Neuronal stem cell (in vitro differentiated cells): ENCODE measurements at regions not wholly inside any gene's neighbourhood (a gene's known extent, or its start where the extent isn't known, plus 50 kb on each side); places are given as distances from the start of the nearest gene placed in this dataset.

Source experiments
- DNase-seq: peaks from one replicate; pipeline ENCODE4 v3.0.0-alpha.2; 2013; ENCODE audit warnings: low spot score
- H2AFZ ChIP-seq: one replicate; pipeline ENCODE4 v1.6.1; 2013; ENCODE audit warnings: mild to moderate bottlenecking, low read length, inconsistent platforms
- H2AK5ac ChIP-seq: 2 replicates; pipeline ENCODE4 v1.6.1; 2013; ENCODE audit warnings: low read depth, mild to moderate bottlenecking, inconsistent platforms, low read length, moderate library complexity, mixed read lengths
- H2BK120ac ChIP-seq: 2 replicates; pipeline ENCODE4 v1.6.1; 2013; ENCODE audit warnings: low read depth, mild to moderate bottlenecking, inconsistent platforms, low read length, moderate library complexity, mixed read lengths
- H2BK12ac ChIP-seq: one replicate; pipeline ENCODE4 v1.6.1; 2013; ENCODE audit warnings: low read length, inconsistent platforms
- H2BK15ac ChIP-seq: 2 replicates; pipeline ENCODE4 v1.6.1; 2013; ENCODE audit warnings: mild to moderate bottlenecking, low read length, inconsistent platforms, mixed read lengths
- H2BK5ac ChIP-seq: one replicate; pipeline ENCODE4 v1.6.1; 2013; ENCODE audit warnings: inconsistent platforms, mild to moderate bottlenecking, low read length, moderate library complexity
- H3K14ac ChIP-seq: one replicate; pipeline ENCODE4 v1.6.1; 2013; ENCODE audit warnings: low read length, inconsistent platforms
- H3K18ac ChIP-seq: 2 replicates; pipeline ENCODE4 v1.6.1; 2013; ENCODE audit warnings: low read length, inconsistent platforms
- H3K23ac ChIP-seq: 2 replicates; pipeline ENCODE4 v1.6.1; 2013; ENCODE audit warnings: low read depth, mild to moderate bottlenecking, mixed read lengths, low read length, inconsistent platforms; ENCODE audit not compliant: poor library complexity
- H3K27ac ChIP-seq: replicated peaks from 3 replicates; pipeline ENCODE4 v1.5.1; 2013; ENCODE audit warnings: low read length, inconsistent platforms
- H3K27me3 ChIP-seq, 3 experiments: 2 replicates each; pipeline ENCODE4 v1.6.1; 2013; ENCODE audit warnings: low read length in 3 of 3, mild to moderate bottlenecking in 2 of 3, inconsistent platforms in 1 of 3, low read depth in 1 of 3, mixed read lengths in 1 of 3, moderate library complexity in 1 of 3; ENCODE audit not compliant: control insufficient read depth in 3 of 3, insufficient read depth in 3 of 3
- H3K36me3 ChIP-seq, 2 donors: replicated peaks in 1 of 2; 2 replicates each; pipeline ENCODE4 v1.6.1; 2013; ENCODE audit warnings: low read length in 2 of 2; ENCODE audit not compliant: control insufficient read depth in 2 of 2, insufficient read depth in 2 of 2
- H3K4ac ChIP-seq: 2 replicates; pipeline ENCODE4 v1.6.1; 2013; ENCODE audit warnings: inconsistent platforms, mild to moderate bottlenecking, low read length, moderate library complexity
- H3K4me1 ChIP-seq, 2 donors: 1 replicate in 1 of 2; 2 replicates in 1 of 2; pipeline ENCODE4 v1.6.1; 2013; ENCODE audit warnings: low read length in 2 of 2, low read depth in 1 of 2; ENCODE audit not compliant: control insufficient read depth in 2 of 2, insufficient read depth in 1 of 2
- H3K4me2 ChIP-seq: one replicate; pipeline ENCODE4 v1.6.1; 2013; ENCODE audit warnings: mild to moderate bottlenecking, low read length, inconsistent platforms; ENCODE audit not compliant: insufficient read depth, poor library complexity, severe bottlenecking
- H3K4me3 ChIP-seq, 2 donors: 2 replicates each; pipeline ENCODE4 v1.5.1; 2013; ENCODE audit warnings: low read length in 2 of 2, mild to moderate bottlenecking in 2 of 2, inconsistent platforms in 1 of 2, moderate library complexity in 1 of 2
- H3K79me1 ChIP-seq: one replicate; pipeline ENCODE4 v1.6.1; 2013; ENCODE audit warnings: low read depth, mild to moderate bottlenecking, inconsistent platforms, low read length, moderate library complexity
- H3K9ac ChIP-seq: one replicate; pipeline ENCODE4 v1.6.1; 2013; ENCODE audit warnings: mild to moderate bottlenecking, low read depth, low read length, inconsistent platforms; ENCODE audit not compliant: poor library complexity
- H3K9me3 ChIP-seq, 2 donors: replicated peaks in 1 of 2; 2 replicates each; pipeline versions ENCODE3 to v1.6.1; 2013; ENCODE audit warnings: low read length in 2 of 2, mild to moderate bottlenecking in 2 of 2, inconsistent platforms in 1 of 2, low read depth in 1 of 2, mixed read lengths in 1 of 2, moderate library complexity in 1 of 2; ENCODE audit not compliant: control insufficient read depth in 2 of 2, insufficient read depth in 1 of 2
- H4K8ac ChIP-seq: one replicate; pipeline ENCODE4 v1.6.1; 2013; ENCODE audit warnings: low read depth, mild to moderate bottlenecking, inconsistent platforms, low read length, moderate library complexity
- H4K91ac ChIP-seq: one replicate; pipeline ENCODE4 v1.6.1; 2013; ENCODE audit warnings: low read length, low read depth, mild to moderate bottlenecking, inconsistent platforms; ENCODE audit not compliant: poor library complexity
- WGBS, 2 donors: extraction: QIAGEN DNeasy Blood & Tissue Kit; methylation state at CpG; one replicate each; pipeline ENCODE4 v1.1.7; 2013; ENCODE audit warnings: missing lambda C conversion rate in 2 of 2, mixed read lengths in 1 of 2; ENCODE audit not compliant: insufficient read length in 2 of 2, insufficient replicate concordance in 1 of 2; ENCODE audit errors: extremely low coverage in 2 of 2; 5-methylcytosine and 5-hydroxymethylcytosine counted together

DNA sequence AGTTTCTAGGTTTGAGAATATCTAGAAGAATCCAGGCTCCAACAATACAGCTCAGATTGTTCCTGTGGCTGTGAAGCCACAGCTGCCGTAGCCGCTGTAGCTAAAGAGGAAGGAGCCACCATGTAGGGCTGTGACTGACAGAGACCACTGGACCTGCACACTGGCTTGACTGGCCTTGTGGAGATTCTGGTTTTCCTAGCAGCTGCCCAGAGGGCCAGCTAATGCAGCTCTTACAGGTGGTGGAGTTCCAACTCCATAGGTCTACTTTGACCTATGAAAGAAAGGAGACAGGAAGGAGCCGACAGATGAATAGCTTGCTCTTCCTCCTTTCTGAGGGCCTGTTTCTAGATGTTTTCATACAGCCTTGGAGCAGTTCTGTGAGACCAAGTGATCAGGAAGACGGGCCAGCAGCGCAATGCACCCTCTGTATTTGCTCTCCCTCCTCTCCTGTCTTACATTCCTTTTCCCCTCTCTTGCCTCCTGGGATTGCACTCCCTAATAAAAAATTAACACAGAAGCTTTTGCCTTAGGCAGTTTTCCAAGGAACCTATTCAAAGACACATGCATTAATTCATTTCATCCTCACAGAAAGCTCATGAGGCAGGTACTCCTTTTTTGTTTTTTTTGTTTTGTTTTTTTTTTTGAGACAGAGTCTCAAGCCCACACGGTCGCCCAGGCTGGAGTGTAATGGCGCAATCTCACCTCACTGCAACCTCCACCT lies 51.8 kb upstream of the MYB start:
- Histone ChIP-seq H3K36me3 (no peaks in the 10 kb centered on the region), H4K8ac (no peak overlapping the region), H3K4me2 (no peak overlapping the region), H2AK5ac (no peak overlapping the region), H2BK120ac (no peak overlapping the region), H3K79me1 (no peaks in the 10 kb centered on the region), H3K9ac (no peak overlapping the region), H2AFZ (no peak overlapping the region), H3K18ac (no peak overlapping the region), H3K14ac (no peak overlapping the region), H3K4me1 (no peaks in the 10 kb centered on the region), H3K23ac (no peak overlapping the region), H3K4me3 (peak overlapping the region in 1 of 2 donors; percentile 64), H3K9me3 (no peaks in the 10 kb centered on the region), H3K4ac (no peak overlapping the region), H4K91ac (no peak overlapping the region), H2BK12ac (no peak overlapping the region), H2BK5ac (no peak overlapping the region), H3K27me3 (no peaks in the 10 kb centered on the region), H2BK15ac (no peak overlapping the region), H3K27ac (no peak overlapping the region)
- no CpG with 5 or more reads among the region's 8 CpGs for WGBS, 2 donors
- DNase-seq, result no peak

DNA sequence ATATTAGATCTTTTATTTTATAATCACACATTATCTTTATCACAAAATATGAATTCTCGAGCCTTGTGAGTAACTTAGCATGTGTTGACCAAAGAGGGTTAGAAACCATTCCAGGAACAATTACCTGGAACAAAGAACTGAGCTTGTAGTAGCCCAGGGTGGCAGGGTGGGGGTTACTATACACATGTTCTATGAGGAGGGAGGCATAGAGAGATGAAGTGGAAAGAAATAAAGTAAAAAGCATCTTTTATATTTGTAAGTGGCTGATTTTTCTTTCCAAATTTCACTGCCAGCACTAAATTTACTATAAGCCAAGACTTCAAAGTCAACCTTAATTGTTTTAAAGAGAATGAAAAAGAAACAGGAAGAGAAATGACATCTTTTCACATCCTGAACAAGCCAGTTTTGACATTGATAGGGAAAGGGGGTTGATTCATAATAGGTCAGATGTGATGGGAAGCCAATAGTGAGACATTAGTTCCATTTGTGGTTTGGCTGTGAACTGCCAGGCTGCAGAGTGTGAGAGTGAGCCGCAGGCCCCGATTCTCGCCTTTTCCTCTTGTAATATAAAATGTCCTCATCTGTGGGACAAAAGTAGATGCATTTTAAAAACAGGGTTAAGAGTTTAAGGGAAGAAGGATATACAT lies 52.7 kb upstream of the MYB start:
- no peaks in the 10 kb centered on the region for H3K9me3 ChIP-seq
- no peaks in the 10 kb centered on the region for H3K36me3 ChIP-seq
- H3K9ac ChIP-seq, result no peak overlapping the region
- no peak overlapping the region for H2BK15ac ChIP-seq
- no peaks in the 10 kb centered on the region for H3K4me1 ChIP-seq
- no peak overlapping the region for H2BK5ac ChIP-seq
- H3K23ac ChIP-seq, result no peak overlapping the region
- H3K4me3 ChIP-seq, result no peak overlapping the region
- DNase-seq, result no peak
- no peak overlapping the region for H3K18ac ChIP-seq
- H2BK12ac ChIP-seq, result no peak overlapping the region
- no peak overlapping the region for H3K4ac ChIP-seq
- no peak overlapping the region for H3K14ac ChIP-seq
- no peak overlapping the region for H3K4me2 ChIP-seq
- H2AK5ac ChIP-seq, result no peak overlapping the region
- no peak overlapping the region for H2AFZ ChIP-seq
- no peak overlapping the region for H4K91ac ChIP-seq
- no peaks in the 10 kb centered on the region for H3K27me3 ChIP-seq
- no peak overlapping the region for H3K27ac ChIP-seq
- no peak overlapping the region for H2BK120ac ChIP-seq
- H3K79me1 ChIP-seq, result no peaks in the 10 kb centered on the region
- no CpG with 5 or more reads among the region's 4 CpGs for WGBS, 2 donors
- no peak overlapping the region for H4K8ac ChIP-seq

DNA sequence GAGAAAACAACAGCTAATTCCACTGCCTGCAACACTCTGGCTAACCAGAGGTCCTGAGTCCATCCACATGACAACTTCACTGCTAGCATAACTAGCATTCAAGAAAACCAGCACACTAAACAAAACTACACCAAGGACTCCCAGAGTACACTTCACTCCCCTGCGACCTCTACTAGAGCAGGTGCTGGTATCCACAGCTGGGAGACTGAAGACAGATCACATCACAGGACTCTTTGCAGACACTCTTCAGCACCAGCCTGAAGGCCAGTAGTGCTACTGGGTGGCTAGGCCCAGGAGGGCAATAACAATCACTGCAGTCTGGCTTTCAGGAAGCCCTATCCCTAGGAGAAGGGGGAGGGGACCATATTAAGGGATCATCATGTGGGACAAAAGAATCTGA lies 54.4 kb upstream of the MYB start:
- H2BK12ac ChIP-seq, result no peak overlapping the region
- H3K27me3 ChIP-seq, result peaks cover 0 to 3% (median 0%) of the 10 kb centered on the region in 3 experiments
- H3K4me3 ChIP-seq, result no peak overlapping the region
- no peak overlapping the region for H2BK5ac ChIP-seq
- H3K4me1 ChIP-seq, result no peaks in the 10 kb centered on the region
- H3K36me3 ChIP-seq, result no peaks in the 10 kb centered on the region
- DNase-seq, result no peak
- H3K79me1 ChIP-seq, result no peaks in the 10 kb centered on the region
- H4K91ac ChIP-seq, result no peak overlapping the region
- H2BK120ac ChIP-seq, result no peak overlapping the region
- no peak overlapping the region for H3K18ac ChIP-seq
- H2AFZ ChIP-seq, result no peak overlapping the region
- no peak overlapping the region for H2AK5ac ChIP-seq
- H3K9ac ChIP-seq, result no peak overlapping the region
- no peak overlapping the region for H3K27ac ChIP-seq
- H3K23ac ChIP-seq, result no peak overlapping the region
- H4K8ac ChIP-seq, result no peak overlapping the region
- H3K14ac ChIP-seq, result no peak overlapping the region
- no CpG with 5 or more reads among the region's 1 CpG for WGBS, 2 donors
- H3K9me3 ChIP-seq, result no peaks in the 10 kb centered on the region
- H2BK15ac ChIP-seq, result no peak overlapping the region
- H3K4me2 ChIP-seq, result no peak overlapping the region
- H3K4ac ChIP-seq, result no peak overlapping the region

DNA sequence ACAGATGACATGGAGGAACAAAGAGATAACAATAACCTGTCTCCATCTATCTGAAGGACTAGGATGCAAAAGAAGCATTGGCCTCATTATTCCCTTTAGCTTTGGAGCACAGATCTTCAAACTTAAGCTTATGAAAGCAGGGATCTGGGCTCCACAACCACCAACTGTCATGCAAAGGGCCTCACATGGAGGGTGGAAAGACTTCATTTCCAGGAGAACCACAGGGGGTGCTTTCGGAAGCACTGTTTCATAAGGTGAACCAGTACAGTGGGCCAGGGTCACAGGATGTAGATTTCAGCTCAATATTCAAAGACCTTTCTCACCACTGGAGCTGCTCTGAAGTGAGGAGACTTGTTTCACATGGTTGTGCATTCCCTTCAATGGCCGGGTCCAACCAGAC lies 55.1 kb upstream of the MYB start:
- Histone ChIP-seq H3K27ac (no peak overlapping the region), H2AK5ac (no peak overlapping the region), H3K27me3 (peaks cover 0 to 4% (median 0%) of the 10 kb centered on the region in 3 experiments), H3K14ac (no peak overlapping the region), H2BK12ac (no peak overlapping the region), H3K23ac (no peak overlapping the region), H2AFZ (no peak overlapping the region), H3K79me1 (no peaks in the 10 kb centered on the region), H4K91ac (no peak overlapping the region), H3K4me3 (no peak overlapping the region), H3K9me3 (no peaks in the 10 kb centered on the region), H2BK120ac (no peak overlapping the region), H3K18ac (no peak overlapping the region), H3K36me3 (no peaks in the 10 kb centered on the region), H3K4me2 (no peak overlapping the region), H2BK15ac (no peak overlapping the region), H3K4ac (no peak overlapping the region), H2BK5ac (no peak overlapping the region), H3K4me1 (no peaks in the 10 kb centered on the region), H3K9ac (no peak overlapping the region), H4K8ac (no peak overlapping the region)
- WGBS, 2 donors, result no CpG with 5 or more reads among the region's 2 CpGs
- DNase-seq, result no peak
